ENCODE measurements at regions not wholly inside any gene's neighbourhood (a gene's known extent, or its start where the extent isn't known, plus 50 kb on each side); places are given as distances from the start of the nearest gene placed in this dataset.

DNA sequence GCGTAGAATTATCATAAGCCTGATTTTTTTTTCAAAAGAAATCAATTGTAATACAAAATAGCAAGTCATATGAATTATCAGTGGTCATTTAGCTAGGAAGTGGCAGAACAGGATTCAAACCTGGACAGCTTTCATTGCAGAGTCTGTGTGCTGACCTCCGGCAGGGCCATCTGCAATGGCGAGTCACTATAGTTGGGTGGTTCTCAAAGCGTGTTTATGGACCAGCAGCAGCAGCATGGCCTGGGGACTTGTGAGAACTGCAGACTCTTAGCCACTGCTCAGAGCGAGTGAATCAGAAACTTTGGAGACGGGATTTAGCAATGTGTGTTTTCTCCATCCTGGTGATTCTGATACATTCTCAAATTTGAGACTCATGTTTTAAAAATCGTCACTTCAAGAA, 202.3 kb upstream of the SUCLG2 start:
- TF ChIP-seq, protein P1, sequence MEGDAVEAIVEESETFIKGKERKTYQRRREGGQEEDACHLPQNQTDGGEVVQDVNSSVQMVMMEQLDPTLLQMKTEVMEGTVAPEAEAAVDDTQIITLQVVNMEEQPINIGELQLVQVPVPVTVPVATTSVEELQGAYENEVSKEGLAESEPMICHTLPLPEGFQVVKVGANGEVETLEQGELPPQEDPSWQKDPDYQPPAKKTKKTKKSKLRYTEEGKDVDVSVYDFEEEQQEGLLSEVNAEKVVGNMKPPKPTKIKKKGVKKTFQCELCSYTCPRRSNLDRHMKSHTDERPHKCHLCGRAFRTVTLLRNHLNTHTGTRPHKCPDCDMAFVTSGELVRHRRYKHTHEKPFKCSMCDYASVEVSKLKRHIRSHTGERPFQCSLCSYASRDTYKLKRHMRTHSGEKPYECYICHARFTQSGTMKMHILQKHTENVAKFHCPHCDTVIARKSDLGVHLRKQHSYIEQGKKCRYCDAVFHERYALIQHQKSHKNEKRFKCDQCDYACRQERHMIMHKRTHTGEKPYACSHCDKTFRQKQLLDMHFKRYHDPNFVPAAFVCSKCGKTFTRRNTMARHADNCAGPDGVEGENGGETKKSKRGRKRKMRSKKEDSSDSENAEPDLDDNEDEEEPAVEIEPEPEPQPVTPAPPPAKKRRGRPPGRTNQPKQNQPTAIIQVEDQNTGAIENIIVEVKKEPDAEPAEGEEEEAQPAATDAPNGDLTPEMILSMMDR (IDR thresholded peaks at IDR 0.05; ENCODE audit: control extremely low read depth, extremely low read depth) = no peak
- ATAC-seq (ENCODE audit: insufficient read depth, low FRiP score) (no peak), DNase-seq (no peak)
- no peak overlapping the region for H3K9ac ChIP-seq (ENCODE audit: insufficient read depth in 1 of 2, low read length in 2 of 2)
- H3K9me3 ChIP-seq (ENCODE audit: control insufficient read depth in 4 of 4, insufficient read depth in 3 of 4, low read length in 3 of 4) = peaks cover 0 to 5% (median 0%) of the 10 kb centered on the region in 4 donors
- 94 to 96% methylated on average over 7 of the region's 7 CpGs for WGBS, 2 donors
- H3K36me3 ChIP-seq (ENCODE audit: control insufficient read depth in 4 of 4, insufficient read depth in 4 of 4, low read length in 4 of 4) = no peaks in the 10 kb centered on the region
- H3K27me3 ChIP-seq (ENCODE audit: control insufficient read depth in 3 of 3, insufficient read depth in 3 of 3, low read length in 2 of 3) = no peaks in the 10 kb centered on the region
- no peaks in the 10 kb centered on the region for H3K4me1 ChIP-seq (ENCODE audit: control insufficient read depth in 5 of 5, insufficient read depth in 5 of 5, low read length in 5 of 5)
- no peak overlapping the region for H3K27ac ChIP-seq (ENCODE audit: low read depth in 1 of 2, low read length in 1 of 2)
- H3K4me3 ChIP-seq = no peak overlapping the region

DNA sequence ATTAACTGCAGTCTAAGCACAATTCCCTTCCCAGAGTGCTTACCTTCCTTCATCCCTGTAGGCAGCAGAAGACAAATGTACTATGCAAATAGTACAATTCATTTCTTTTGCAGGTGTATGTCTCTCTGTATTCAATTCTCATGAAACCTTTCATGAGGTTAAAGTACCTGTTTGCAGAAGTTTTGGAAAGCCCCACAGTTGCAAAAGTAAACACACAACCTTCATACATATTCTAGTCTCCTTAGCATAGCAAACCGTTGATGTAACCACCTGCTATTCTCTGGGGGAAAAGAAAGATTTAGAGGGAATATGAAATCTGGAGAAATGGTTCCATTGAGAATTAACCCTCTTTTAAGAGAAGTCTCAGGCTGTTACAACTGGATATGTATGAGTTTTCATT, 200.3 kb upstream of the SUCLG2 start:
- H3K9ac ChIP-seq (ENCODE audit: insufficient read depth in 1 of 2, low read length in 2 of 2) = no peak overlapping the region
- ATAC-seq (ENCODE audit: insufficient read depth, low FRiP score) (no peak), DNase-seq (peak in 1 of 3 donors; percentile 1)
- H3K27ac ChIP-seq (ENCODE audit: low read depth in 1 of 2, low read length in 1 of 2) = no peak overlapping the region
- 67 to 83% methylated on average over 1 of the region's 1 CpG for WGBS, 2 donors
- no peaks in the 10 kb centered on the region for H3K27me3 ChIP-seq (ENCODE audit: control insufficient read depth in 3 of 3, insufficient read depth in 3 of 3, low read length in 2 of 3)
- no peaks in the 10 kb centered on the region for H3K4me1 ChIP-seq (ENCODE audit: control insufficient read depth in 5 of 5, insufficient read depth in 5 of 5, low read length in 5 of 5)
- peaks cover 0 to 5% (median 0%) of the 10 kb centered on the region in 4 donors for H3K9me3 ChIP-seq (ENCODE audit: control insufficient read depth in 4 of 4, insufficient read depth in 3 of 4, low read length in 3 of 4)
- H3K4me3 ChIP-seq = no peak overlapping the region
- H3K36me3 ChIP-seq (ENCODE audit: control insufficient read depth in 4 of 4, insufficient read depth in 4 of 4, low read length in 4 of 4) = no peaks in the 10 kb centered on the region
- TF ChIP-seq, protein P1 (IDR thresholded peaks at IDR 0.05; ENCODE audit: control extremely low read depth, extremely low read depth) = no peak

DNA sequence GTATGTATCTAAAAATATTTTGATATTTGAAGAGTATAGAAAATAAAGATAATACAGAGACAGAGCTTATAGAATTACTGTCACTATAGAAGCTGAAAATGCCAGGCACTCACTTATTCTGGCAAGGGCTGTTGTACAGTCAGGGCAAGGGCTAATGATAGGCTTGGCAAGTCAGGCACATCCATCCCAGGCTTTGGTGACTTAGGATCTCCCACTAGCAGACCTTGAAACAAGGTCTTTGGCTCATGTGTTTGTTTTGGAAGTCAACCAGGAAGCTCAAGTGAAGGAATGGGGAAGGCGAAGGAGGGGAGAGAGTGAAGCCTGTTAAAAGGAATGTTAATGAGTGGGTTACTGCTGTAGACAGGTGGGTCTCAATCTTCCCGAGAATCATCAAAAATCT, 199.1 kb upstream of the SUCLG2 start:
- 70 to 86% methylated on average over 2 of the region's 2 CpGs for WGBS, 2 donors
- Histone ChIP-seq H3K4me1 (ENCODE audit: control insufficient read depth in 5 of 5, insufficient read depth in 5 of 5, low read length in 5 of 5) (no peaks in the 10 kb centered on the region), H3K9ac (ENCODE audit: insufficient read depth in 1 of 2, low read length in 2 of 2) (no peak overlapping the region), H3K27ac (ENCODE audit: low read depth in 1 of 2, low read length in 1 of 2) (no peak overlapping the region), H3K4me3 (no peak overlapping the region), H3K27me3 (ENCODE audit: control insufficient read depth in 3 of 3, insufficient read depth in 3 of 3, low read length in 2 of 3) (no peaks in the 10 kb centered on the region), H3K36me3 (ENCODE audit: control insufficient read depth in 4 of 4, insufficient read depth in 4 of 4, low read length in 4 of 4) (no peaks in the 10 kb centered on the region), H3K9me3 (ENCODE audit: control insufficient read depth in 4 of 4, insufficient read depth in 3 of 4, low read length in 3 of 4) (peaks cover 0 to 3% (median 0%) of the 10 kb centered on the region in 4 donors)
- ATAC-seq (ENCODE audit: insufficient read depth, low FRiP score) (no peak), DNase-seq (peak in 1 of 3 donors; percentile 1)
- TF ChIP-seq, protein P1 (IDR thresholded peaks at IDR 0.05; ENCODE audit: control extremely low read depth, extremely low read depth) = no peak

DNA sequence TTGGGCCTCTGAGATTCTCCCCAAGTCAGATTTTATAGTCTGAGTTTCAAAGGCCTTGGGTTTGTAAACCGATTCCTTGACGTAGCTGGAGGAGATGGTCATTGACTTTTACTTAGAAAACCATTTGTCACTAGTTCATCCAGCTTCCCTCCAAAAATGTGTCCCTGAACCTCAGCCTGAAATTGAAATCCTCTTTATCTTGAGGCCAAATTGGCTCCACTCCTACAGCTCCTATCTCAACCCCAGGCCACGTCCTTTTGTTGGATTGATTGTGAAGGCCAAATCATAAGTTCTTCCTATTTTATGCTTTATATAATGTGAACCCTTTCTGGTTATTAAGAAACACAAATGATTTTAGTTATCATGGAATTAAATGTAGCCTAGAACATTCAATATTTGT, 193.9 kb upstream of the SUCLG2 start:
- Histone ChIP-seq H3K36me3 (ENCODE audit: control insufficient read depth in 4 of 4, insufficient read depth in 4 of 4, low read length in 4 of 4) (no peaks in the 10 kb centered on the region), H3K4me1 (ENCODE audit: control insufficient read depth in 5 of 5, insufficient read depth in 5 of 5, low read length in 5 of 5) (no peaks in the 10 kb centered on the region), H3K9ac (ENCODE audit: insufficient read depth in 1 of 2, low read length in 2 of 2) (no peak overlapping the region), H3K27ac (ENCODE audit: low read depth in 1 of 2, low read length in 1 of 2) (no peak overlapping the region), H3K9me3 (ENCODE audit: control insufficient read depth in 4 of 4, insufficient read depth in 3 of 4, low read length in 3 of 4) (peaks cover 0 to 3% (median 0%) of the 10 kb centered on the region in 4 donors), H3K27me3 (ENCODE audit: control insufficient read depth in 3 of 3, insufficient read depth in 3 of 3, low read length in 2 of 3) (no peaks in the 10 kb centered on the region), H3K4me3 (no peak overlapping the region)
- WGBS, 2 donors = 84 to 86% methylated on average over 3 of the region's 3 CpGs
- TF ChIP-seq, protein P1 (IDR thresholded peaks at IDR 0.05; ENCODE audit: control extremely low read depth, extremely low read depth) = no peak
- DNase-seq (no peak), ATAC-seq (ENCODE audit: insufficient read depth, low FRiP score) (no peak)
